ENCODE measurements at regions not wholly inside any gene's neighbourhood (a gene's known extent, or its start where the extent isn't known, plus 50 kb on each side); places are given as distances from the start of the nearest gene placed in this dataset.

DNA sequence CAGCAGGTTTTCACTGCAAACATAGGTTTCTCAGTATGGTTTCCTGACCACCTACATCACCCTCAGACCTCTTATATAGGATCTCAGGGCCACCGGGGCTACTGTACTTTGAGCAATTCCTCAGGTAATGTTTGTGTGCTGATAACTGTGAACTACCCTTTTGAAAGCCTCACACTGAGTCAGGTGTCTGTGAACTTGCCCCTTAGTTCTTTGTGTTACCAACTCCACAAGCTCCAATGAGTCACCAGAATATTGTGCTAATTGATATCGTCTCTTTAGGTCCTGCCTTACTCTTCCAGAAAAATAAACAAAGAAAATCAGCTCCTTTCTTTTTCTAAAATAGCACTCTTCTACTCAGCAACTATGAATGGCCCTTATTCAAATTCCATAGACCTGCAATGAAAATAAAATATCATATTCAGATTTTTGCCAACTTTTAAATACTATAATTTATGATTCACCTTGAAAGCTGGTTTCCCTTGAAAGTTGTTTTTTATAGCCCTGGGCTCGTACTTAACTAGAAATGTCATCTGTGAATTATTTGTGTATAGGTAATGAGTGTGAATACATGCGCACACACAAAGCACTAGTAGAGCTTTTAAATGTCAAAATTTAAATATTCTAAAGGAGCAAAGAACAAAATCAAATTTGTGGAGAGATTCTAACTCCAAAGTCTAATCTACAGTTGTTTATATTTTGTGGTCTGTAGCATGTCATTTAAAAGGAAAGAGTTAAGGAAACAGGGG lies 88.1 kb upstream of the WARS2 start:
- Histone ChIP-seq H3K9me1 (ENCODE audit: control insufficient read depth, extremely low read depth, insufficient read depth, low read length) (no peaks in the 10 kb centered on the region), H3K79me2 (ENCODE audit: control insufficient read depth, insufficient read depth, low read length) (no peaks in the 10 kb centered on the region), H3K4me2 (ENCODE audit: control insufficient read depth, extremely low read depth, insufficient read depth, low read depth, low read length) (no peak overlapping the region), H3K9me3 (ENCODE audit: control insufficient read depth, low read depth, low read length) (no peaks in the 10 kb centered on the region), H4K20me1 (ENCODE audit: control insufficient read depth, extremely low read depth, insufficient read depth, low read length) (no peaks in the 10 kb centered on the region), H3K4me1 (ENCODE audit: control insufficient read depth, extremely low read depth, insufficient read depth, low read length) (no peaks in the 10 kb centered on the region), H3K27ac (ENCODE audit: control insufficient read depth, insufficient read depth, low read length) (no peak overlapping the region), H3K9ac (ENCODE audit: control insufficient read depth, extremely low read depth, insufficient read depth, low read length) (no peak overlapping the region), H3K36me3 (ENCODE audit: control insufficient read depth in 2 of 2, extremely low read depth in 1 of 2, insufficient read depth in 2 of 2, low read length in 2 of 2) (no peaks in the 10 kb centered on the region), H2AFZ (ENCODE audit: control insufficient read depth, low read length) (no peak overlapping the region), H3K4me3 (ENCODE audit: control insufficient read depth in 2 of 3, extremely low read depth in 1 of 3, insufficient read depth in 2 of 3, low read depth in 1 of 3, low read length in 3 of 3) (no peak overlapping the region), H3K27me3 (ENCODE audit: control insufficient read depth, extremely low read depth, insufficient read depth, low read length) (no peaks in the 10 kb centered on the region)
- DNase-seq (ENCODE audit: low read depth, low spot score) (no peak), FAIRE-seq (no peak)
- TF ChIP-seq, protein P1, sequence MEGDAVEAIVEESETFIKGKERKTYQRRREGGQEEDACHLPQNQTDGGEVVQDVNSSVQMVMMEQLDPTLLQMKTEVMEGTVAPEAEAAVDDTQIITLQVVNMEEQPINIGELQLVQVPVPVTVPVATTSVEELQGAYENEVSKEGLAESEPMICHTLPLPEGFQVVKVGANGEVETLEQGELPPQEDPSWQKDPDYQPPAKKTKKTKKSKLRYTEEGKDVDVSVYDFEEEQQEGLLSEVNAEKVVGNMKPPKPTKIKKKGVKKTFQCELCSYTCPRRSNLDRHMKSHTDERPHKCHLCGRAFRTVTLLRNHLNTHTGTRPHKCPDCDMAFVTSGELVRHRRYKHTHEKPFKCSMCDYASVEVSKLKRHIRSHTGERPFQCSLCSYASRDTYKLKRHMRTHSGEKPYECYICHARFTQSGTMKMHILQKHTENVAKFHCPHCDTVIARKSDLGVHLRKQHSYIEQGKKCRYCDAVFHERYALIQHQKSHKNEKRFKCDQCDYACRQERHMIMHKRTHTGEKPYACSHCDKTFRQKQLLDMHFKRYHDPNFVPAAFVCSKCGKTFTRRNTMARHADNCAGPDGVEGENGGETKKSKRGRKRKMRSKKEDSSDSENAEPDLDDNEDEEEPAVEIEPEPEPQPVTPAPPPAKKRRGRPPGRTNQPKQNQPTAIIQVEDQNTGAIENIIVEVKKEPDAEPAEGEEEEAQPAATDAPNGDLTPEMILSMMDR (optimal IDR thresholded peaks at IDR 0.05 in 1 of 3, IDR thresholded peaks at IDR 0.05 in 1 of 3, conservative IDR thresholded peaks at IDR 0.05 in 1 of 3; ENCODE audit: extremely low read depth in 1 of 3, insufficient read depth in 2 of 3, low read length in 3 of 3), result no peak
- TF ChIP-seq EZH2 (IDR thresholded peaks at IDR 0.05; ENCODE audit: low read length), result no peak
- dilution Hi-C loops (cut with MboI; ENCODE audit: extremely low pct_ligation_motif_present, low sequenced_read_pairs), result no loop called here

DNA sequence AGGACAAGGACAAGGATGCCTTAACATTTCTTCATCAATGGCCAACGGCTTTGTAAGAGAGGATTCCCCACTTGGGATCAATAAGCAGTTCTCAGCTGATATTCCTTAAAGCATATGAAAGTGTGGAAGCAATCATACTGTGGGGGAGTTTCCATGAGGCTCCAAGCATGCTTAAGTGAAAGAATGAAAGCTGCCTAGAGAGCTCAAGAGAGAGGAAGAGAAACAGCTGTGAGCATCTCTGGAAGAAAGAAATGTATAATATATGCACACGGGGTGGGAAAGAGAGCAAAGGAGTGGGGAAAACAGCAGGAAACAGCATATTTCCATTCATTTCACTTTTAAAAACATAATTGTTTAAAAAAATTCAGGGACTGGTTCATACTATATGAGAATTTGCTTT lies 94.7 kb upstream of the WARS2 start:
- no peak overlapping the region for H3K9ac ChIP-seq (ENCODE audit: control insufficient read depth, extremely low read depth, insufficient read depth, low read length)
- no peaks in the 10 kb centered on the region for H3K9me3 ChIP-seq (ENCODE audit: control insufficient read depth, low read depth, low read length)
- TF ChIP-seq EZH2 (IDR thresholded peaks at IDR 0.05; ENCODE audit: low read length), result no peak
- TF ChIP-seq, protein P1 (optimal IDR thresholded peaks at IDR 0.05 in 1 of 3, IDR thresholded peaks at IDR 0.05 in 1 of 3, conservative IDR thresholded peaks at IDR 0.05 in 1 of 3; ENCODE audit: extremely low read depth in 1 of 3, insufficient read depth in 2 of 3, low read length in 3 of 3), result no peak
- H3K79me2 ChIP-seq (ENCODE audit: control insufficient read depth, insufficient read depth, low read length), result no peaks in the 10 kb centered on the region
- H3K4me2 ChIP-seq (ENCODE audit: control insufficient read depth, extremely low read depth, insufficient read depth, low read depth, low read length), result no peak overlapping the region
- H3K27me3 ChIP-seq (ENCODE audit: control insufficient read depth, extremely low read depth, insufficient read depth, low read length), result no peaks in the 10 kb centered on the region
- H3K36me3 ChIP-seq (ENCODE audit: control insufficient read depth in 2 of 2, extremely low read depth in 1 of 2, insufficient read depth in 2 of 2, low read length in 2 of 2), result no peaks in the 10 kb centered on the region
- no peak overlapping the region for H3K4me3 ChIP-seq (ENCODE audit: control insufficient read depth in 2 of 3, extremely low read depth in 1 of 3, insufficient read depth in 2 of 3, low read depth in 1 of 3, low read length in 3 of 3)
- H3K9me1 ChIP-seq (ENCODE audit: control insufficient read depth, extremely low read depth, insufficient read depth, low read length), result no peaks in the 10 kb centered on the region
- H3K4me1 ChIP-seq (ENCODE audit: control insufficient read depth, extremely low read depth, insufficient read depth, low read length), result no peaks in the 10 kb centered on the region
- dilution Hi-C loops (cut with MboI; ENCODE audit: extremely low pct_ligation_motif_present, low sequenced_read_pairs), result no loop called here
- H3K27ac ChIP-seq (ENCODE audit: control insufficient read depth, insufficient read depth, low read length), result no peak overlapping the region
- no peak overlapping the region for H2AFZ ChIP-seq (ENCODE audit: control insufficient read depth, low read length)
- FAIRE-seq (no peak), DNase-seq (ENCODE audit: low read depth, low spot score) (no peak)
- no peaks in the 10 kb centered on the region for H4K20me1 ChIP-seq (ENCODE audit: control insufficient read depth, extremely low read depth, insufficient read depth, low read length)
